Activated T-cell treated with anti-CD3 and anti-CD28 coated beads, Interleukin-2, amount 50 U/mL, for 72 hours (primary cell): ENCODE measurements at regions not wholly inside any gene's neighbourhood (a gene's known extent, or its start where the extent isn't known, plus 50 kb on each side); places are given as distances from the start of the nearest gene placed in this dataset.

Source experiments
- ATAC-seq, 2 donors: fragments of 150-1000 bp; cut with Tn5 transposase; replicated peaks in 1 of 2; 2 replicates each; pipeline ENCODE4 v1.10.0; 2021; ENCODE audit warnings: moderate library complexity in 2 of 2, mild to moderate bottlenecking in 1 of 2
- DNase-seq, 2 donors: peaks; one replicate each; pipeline ENCODE4 v3.0.0; 2021 to 2022; ENCODE audit warnings: mixed read lengths in 1 of 2
- H3K27ac Mint-ChIP-seq: one replicate; pipeline ENCODE4 v1.8.0; 2022; ENCODE audit warnings: mild to moderate bottlenecking, moderate library complexity, mixed read lengths
- H3K27me3 Mint-ChIP-seq: one replicate; pipeline ENCODE4 v1.8.0; 2022; ENCODE audit warnings: low read depth, mixed read lengths
- H3K36me3 Mint-ChIP-seq, 2 donors: one replicate each; pipeline ENCODE4 v1.8.0; 2022; ENCODE audit warnings: mixed read lengths in 2 of 2, mild to moderate bottlenecking in 1 of 2; ENCODE audit not compliant: insufficient read depth in 2 of 2
- H3K4me1 Mint-ChIP-seq: one replicate; pipeline ENCODE4 v1.8.0; 2022; ENCODE audit warnings: low read depth, mixed read lengths
- H3K4me3 Mint-ChIP-seq, 2 donors: one replicate each; pipeline ENCODE4 v1.8.0; 2022; ENCODE audit warnings: mild to moderate bottlenecking in 2 of 2, mixed read lengths in 2 of 2, moderate library complexity in 2 of 2
- H3K9me3 Mint-ChIP-seq, 2 donors: one replicate each; pipeline ENCODE4 v1.8.0; 2022; ENCODE audit warnings: mixed read lengths in 2 of 2

GRCh38 chr2:9107168-9108025 lies 99.2 kb upstream of the ASAP2 start:
- Mint-ChIP-seq H3K27me3 (peaks cover 3% of the 10 kb centered on the region), H3K4me1 (no peaks in the 10 kb centered on the region), H3K27ac (no peak overlapping the region), H3K4me3 (no peak overlapping the region), H3K9me3 (no peaks in the 10 kb centered on the region), H3K36me3 (no peaks in the 10 kb centered on the region)
- ATAC-seq: no peak
- DNase-seq: no peak

- H3K4me3 Mint-ChIP-seq: no peak overlapping the region
These were observed 100.1 kb upstream of the ASAP2 start for GRCh38 chr2:9106338-9107167.

GRCh38 chr2:9105601-9106337 lies 100.8 kb upstream of the ASAP2 start:
- Mint-ChIP-seq H3K4me3 (no peak overlapping the region), H3K27ac (no peak overlapping the region), H3K4me1 (no peaks in the 10 kb centered on the region), H3K9me3 (no peaks in the 10 kb centered on the region), H3K36me3 (no peaks in the 10 kb centered on the region), H3K27me3 (no peaks in the 10 kb centered on the region)
- DNase-seq (no peak), ATAC-seq (no peak)

More at GRCh38 chr2:9106338-9107167, 100.1 kb upstream of the ASAP2 start:
- no peak overlapping the region for H3K27ac Mint-ChIP-seq
- no peaks in the 10 kb centered on the region for H3K9me3 Mint-ChIP-seq
- ATAC-seq (no peak), DNase-seq (no peak)
- no peaks in the 10 kb centered on the region for H3K36me3 Mint-ChIP-seq
- H3K27me3 Mint-ChIP-seq: no peaks in the 10 kb centered on the region
- no peaks in the 10 kb centered on the region for H3K4me1 Mint-ChIP-seq

- no peak overlapping the region for H3K27ac Mint-ChIP-seq
- H3K9me3 Mint-ChIP-seq: no peaks in the 10 kb centered on the region
- H3K4me3 Mint-ChIP-seq: no peak overlapping the region
- ATAC-seq: no peak
- no peak for DNase-seq
- peaks cover 9% of the 10 kb centered on the region for H3K4me1 Mint-ChIP-seq
- no peaks in the 10 kb centered on the region for H3K36me3 Mint-ChIP-seq
- H3K27me3 Mint-ChIP-seq: no peaks in the 10 kb centered on the region
These were observed 100.3 kb upstream of the MBOAT2 start for GRCh38 chr2:9103663-9104277.

- Mint-ChIP-seq H3K27ac (no peak overlapping the region), H3K36me3 (no peaks in the 10 kb centered on the region), H3K4me3 (no peak overlapping the region), H3K27me3 (peaks cover 2% of the 10 kb centered on the region), H3K9me3 (no peaks in the 10 kb centered on the region), H3K4me1 (peaks cover 12% of the 10 kb centered on the region)
- DNase-seq: no peak
- ATAC-seq: no peak
These were observed 99.6 kb upstream of the MBOAT2 start for GRCh38 chr2:9102861-9103662.

- Mint-ChIP-seq H3K27ac (no peak overlapping the region), H3K4me3 (no peak overlapping the region)
These were observed 98.4 kb upstream of the MBOAT2 start for GRCh38 chr2:9101763-9102425.

GRCh38 chr2:9100080-9100876 lies 96.8 kb upstream of the MBOAT2 start:
- peaks cover 12% of the 10 kb centered on the region for H3K4me1 Mint-ChIP-seq
- H3K27ac Mint-ChIP-seq: no peak overlapping the region
- ATAC-seq (peak in 1 of 2 donors; percentile 49), DNase-seq (no peak)
- H3K27me3 Mint-ChIP-seq: peaks cover 9% of the 10 kb centered on the region
- H3K9me3 Mint-ChIP-seq: no peaks in the 10 kb centered on the region
- no peaks in the 10 kb centered on the region for H3K36me3 Mint-ChIP-seq
- no peak overlapping the region for H3K4me3 Mint-ChIP-seq

More at GRCh38 chr2:9101763-9102425, 98.4 kb upstream of the MBOAT2 start:
- DNase-seq (no peak), ATAC-seq (no peak)
- Mint-ChIP-seq H3K9me3 (no peaks in the 10 kb centered on the region), H3K4me1 (peaks cover 12% of the 10 kb centered on the region), H3K27me3 (peaks cover 9% of the 10 kb centered on the region), H3K36me3 (no peaks in the 10 kb centered on the region)

GRCh38 chr2:9099341-9099751 lies 95.9 kb upstream of the MBOAT2 start:
- Mint-ChIP-seq H3K4me1 (peaks cover 12% of the 10 kb centered on the region), H3K36me3 (no peaks in the 10 kb centered on the region), H3K27me3 (peaks cover 9% of the 10 kb centered on the region), H3K27ac (no peak overlapping the region), H3K9me3 (no peaks in the 10 kb centered on the region), H3K4me3 (peak overlapping the region in 1 of 2 donors; percentile 1)
- peak; percentile 81 to 86 for ATAC-seq
- DNase-seq: peak; percentile 31 to 54

- no peak for DNase-seq
- H3K27me3 Mint-ChIP-seq: peaks cover 24% of the 10 kb centered on the region
- ATAC-seq: no peak
- H3K36me3 Mint-ChIP-seq: no peaks in the 10 kb centered on the region
- H3K4me1 Mint-ChIP-seq: peaks cover 12% of the 10 kb centered on the region
- H3K27ac Mint-ChIP-seq: no peak overlapping the region
- H3K4me3 Mint-ChIP-seq: no peak overlapping the region
- no peaks in the 10 kb centered on the region for H3K9me3 Mint-ChIP-seq
These were observed 94.4 kb upstream of the MBOAT2 start for GRCh38 chr2:9097892-9098291.

GRCh38 chr2:9097239-9097638 lies 93.8 kb upstream of the MBOAT2 start:
- Mint-ChIP-seq H3K4me1 (peaks cover 12% of the 10 kb centered on the region), H3K36me3 (no peaks in the 10 kb centered on the region), H3K4me3 (no peak overlapping the region), H3K27me3 (peaks cover 30% of the 10 kb centered on the region), H3K27ac (no peak overlapping the region), H3K9me3 (no peaks in the 10 kb centered on the region)
- no peak for DNase-seq
- no peak for ATAC-seq

- ATAC-seq (no peak), DNase-seq (no peak)
- Mint-ChIP-seq H3K9me3 (no peaks in the 10 kb centered on the region), H3K4me1 (peaks cover 12% of the 10 kb centered on the region), H3K36me3 (no peaks in the 10 kb centered on the region), H3K4me3 (no peak overlapping the region), H3K27ac (no peak overlapping the region), H3K27me3 (peaks cover 31% of the 10 kb centered on the region)
These were observed 93.3 kb upstream of the MBOAT2 start for GRCh38 chr2:9096761-9097160.
